K562 (cell line): ENCODE measurements at regions not wholly inside any gene's neighbourhood (a gene's known extent, or its start where the extent isn't known, plus 50 kb on each side); places are given as distances from the start of the nearest gene placed in this dataset.

Experiments used
- ATAC-seq: fragments of 200-7000 bp; cut with Tn5 transposase; 3 replicates; pipeline ENCODE4 v1.9.1; 2020; ENCODE audit warnings: moderate library complexity
- BruUV-seq: library from RNA; stranded (reverse); fragments of 400-500 nt; replicated peaks from 2 replicates; lab custom pipeline; 2021; lab: Mats Ljungman, UMichigan
- CTCF ChIA-PET: fragments of 300-600 bp; formaldehyde crosslinking; extraction: SDS; loops from one replicate; lab custom pipeline; 2021; ENCODE audit warnings: low intra/inter-chr PET ratio; lab: Yijun Ruan, JAX
- POLR2A ChIA-PET: fragments of 300-600, 350-650 bp; sonication (Branson Sonifier 250); formaldehyde crosslinking; extraction: SDS; loops from one replicate; lab custom pipeline; 2021; ENCODE audit warnings: antibody characterized with exemption, inconsistent platforms; lab: Yijun Ruan, JAX
- DNase-seq, 4 experiments: peaks; one replicate each; pipeline versions ENCODE4 v3.0.0 to v3.0.0-alpha.2; 2011 to 2018; ENCODE audit warnings: low spot score in 3 of 4, mixed read lengths in 3 of 4; ENCODE audit errors: extremely low read depth in 1 of 4
- FAIRE-seq: peaks from 2 replicates; lab custom pipeline; 2011; peaks lifted over from hg19 to GRCh38; lab: Jason Lieb, UNC
- H2AFZ ChIP-seq: 2 replicates; pipeline ENCODE4 v1.6.0; 2011; ENCODE audit warnings: low read depth, low read length, control low read depth, inconsistent platforms
- H3K27ac ChIP-seq: fragments of 200-600 bp; 3 replicates; pipeline ENCODE4 v1.8.0; 2011; ENCODE audit warnings: low read depth, mild to moderate bottlenecking, control low read depth, inconsistent platforms, low read length, moderate library complexity, mixed read lengths; ENCODE audit errors: extremely low read depth
- H3K27me3 ChIP-seq, 2 experiments: fragments of 300-600 bp in 1 of 2; 2 replicates in 1 of 2; 3 replicates in 1 of 2; pipeline versions ENCODE4 v1.6.0 to v1.8.0; 2011; ENCODE audit warnings: inconsistent platforms in 2 of 2, low read length in 2 of 2, mild to moderate bottlenecking in 1 of 2, mixed read lengths in 1 of 2, moderate library complexity in 1 of 2; ENCODE audit not compliant: control insufficient read depth in 2 of 2, insufficient read depth in 2 of 2
- H3K36me3 ChIP-seq: fragments of 300-600 bp; 3 replicates; pipeline ENCODE4 v1.8.0; 2011; ENCODE audit warnings: mild to moderate bottlenecking, low read length, inconsistent platforms; ENCODE audit not compliant: control insufficient read depth, insufficient read depth
- H3K4me1 ChIP-seq, 2 experiments: fragments of 200-600 bp in 1 of 2; replicated peaks in 1 of 2; 2 replicates in 1 of 2; 3 replicates in 1 of 2; pipeline versions ENCODE4 v1.5.1 to v1.8.0; 2011; ENCODE audit warnings: inconsistent platforms in 2 of 2, low read length in 2 of 2, mild to moderate bottlenecking in 1 of 2, mixed read lengths in 1 of 2, moderate library complexity in 1 of 2; ENCODE audit not compliant: control insufficient read depth in 2 of 2, insufficient read depth in 2 of 2
- H3K4me2 ChIP-seq: 2 replicates; pipeline ENCODE4 v1.6.1; 2011; ENCODE audit warnings: low read length, control low read depth, inconsistent platforms, mixed read lengths; ENCODE audit not compliant: insufficient read depth
- H3K4me3 ChIP-seq: fragments of 200-600 bp; sonication (generic), shearing (Covaris generic); 2 replicates; pipeline ENCODE4 v1.5.1; 2016; ENCODE audit warnings: control low read depth, inconsistent platforms
- H3K79me2 ChIP-seq: fragments of 200-600 bp; 3 replicates; pipeline ENCODE4 v1.8.0; 2011; ENCODE audit warnings: low read length, inconsistent platforms; ENCODE audit not compliant: control insufficient read depth, insufficient read depth
- H3K9ac ChIP-seq, 2 experiments: 2 replicates each; pipeline versions ENCODE4 v1.6.0 to v1.6.1; 2011; ENCODE audit warnings: low read depth in 2 of 2, low read length in 2 of 2, control low read depth in 1 of 2, inconsistent platforms in 1 of 2, mild to moderate bottlenecking in 1 of 2, mixed read lengths in 1 of 2; ENCODE audit not compliant: insufficient read depth in 1 of 2
- H3K9me1 ChIP-seq: one replicate; pipeline ENCODE4 v1.6.0; 2011; ENCODE audit warnings: inconsistent platforms, mild to moderate bottlenecking, low read length, moderate library complexity; ENCODE audit not compliant: control insufficient read depth, insufficient read depth
- H3K9me3 ChIP-seq: replicated peaks from 2 replicates; pipeline ENCODE4 v1.5.1; 2011; ENCODE audit warnings: low read depth, low read length, inconsistent platforms; ENCODE audit not compliant: control insufficient read depth, insufficient read depth
- H4K20me1 ChIP-seq: replicated peaks from 2 replicates; pipeline ENCODE4 v1.6.1; 2011; ENCODE audit warnings: low read length, inconsistent platforms, mixed read lengths; ENCODE audit not compliant: control insufficient read depth, insufficient read depth
- FOS ChIP-seq: IDR thresholded peaks from 3 replicates; pipeline ENCODE4 v1.6.1; 2011; ENCODE audit not compliant: insufficient read length; ENCODE audit errors: extremely low read depth
- NCOA1 ChIP-seq: fragments of 450-650 bp; IDR thresholded peaks from 2 replicates; pipeline ENCODE4 v1.6.1; 2016; ENCODE audit warnings: low read depth
- NR1H2 ChIP-seq: sonication (generic); formaldehyde crosslinking; IDR thresholded peaks from 2 replicates; pipeline ENCODE4 v1.4.0; 2020; ENCODE audit warnings: mild to moderate bottlenecking, missing genetic modification reagents
- PTBP1 ChIP-seq: fragments of 200-400 bp; formaldehyde crosslinking; IDR thresholded peaks from 2 replicates; pipeline ENCODE4 v1.6.1; 2017; ENCODE audit warnings: low read depth, low read length
- SNIP1 ChIP-seq: fragments of 450-650 bp; IDR thresholded peaks from 2 replicates; pipeline ENCODE4 v1.7.1; 2017; ENCODE audit warnings: low read depth, mild to moderate bottlenecking
- SREBF1 ChIP-seq: fragments of 150-350 bp; IDR thresholded peaks from 2 replicates; pipeline ENCODE4 v1.6.1; 2014; ENCODE audit warnings: antibody characterized with exemption, low read depth, low read length, borderline replicate concordance
- XRCC4 ChIP-seq: IDR thresholded peaks from one replicate; pipeline ENCODE4 v1.6.1; 2011; ENCODE audit not compliant: insufficient read depth, insufficient read length; ENCODE audit errors: extremely low read depth
- ZNF217 ChIP-seq: sonication (generic); formaldehyde crosslinking; IDR thresholded peaks from 2 replicates; pipeline ENCODE4 v1.8.0; 2022; ENCODE audit warnings: mild to moderate bottlenecking, missing genetic modification reagents
- ZNF75A ChIP-seq: fragments of 450-650 bp; formaldehyde crosslinking; IDR thresholded peaks from 2 replicates; pipeline ENCODE4 v1.4.0; 2020; ENCODE audit warnings: mild to moderate bottlenecking
- WGBS: fragments of 100-300 bp; shearing (Covaris generic); methylation state at CpG from one replicate; pipeline ENCODE4 v1.1.6; 2016; ENCODE audit warnings: low coverage, mixed read lengths; ENCODE audit not compliant: insufficient coverage; ENCODE audit errors: missing lambda C conversion rate; 5-methylcytosine and 5-hydroxymethylcytosine counted together
- in situ Hi-C: fragments of 300-500 bp; cut with MboI; formaldehyde crosslinking; loops from 4 replicates; pipeline ENCODE4 v1.15.0; 2018; ENCODE audit warnings: inconsistent platforms, mixed read lengths
- intact Hi-C: fragments of 100-400 bp; cut with micrococcal nuclease; formaldehyde crosslinking; loops from 2 replicates; pipeline ENCODE4 v1.14.2; 2022
- TF ChIP-seq, protein P1 (sequence below): fragments of 450-650 bp; formaldehyde crosslinking; IDR thresholded peaks from 2 replicates; pipeline ENCODE4 v1.4.0; 2020; ENCODE audit warnings: mild to moderate bottlenecking, moderate library complexity
- TF ChIP-seq, protein P2 (sequence below): fragments of 250-450 bp; sonication (Bioruptor Pico); IDR thresholded peaks from 2 replicates; pipeline ENCODE4 v1.8.0; 2022; ENCODE audit warnings: moderate library complexity, mild to moderate bottlenecking, inconsistent platforms

DNA sequence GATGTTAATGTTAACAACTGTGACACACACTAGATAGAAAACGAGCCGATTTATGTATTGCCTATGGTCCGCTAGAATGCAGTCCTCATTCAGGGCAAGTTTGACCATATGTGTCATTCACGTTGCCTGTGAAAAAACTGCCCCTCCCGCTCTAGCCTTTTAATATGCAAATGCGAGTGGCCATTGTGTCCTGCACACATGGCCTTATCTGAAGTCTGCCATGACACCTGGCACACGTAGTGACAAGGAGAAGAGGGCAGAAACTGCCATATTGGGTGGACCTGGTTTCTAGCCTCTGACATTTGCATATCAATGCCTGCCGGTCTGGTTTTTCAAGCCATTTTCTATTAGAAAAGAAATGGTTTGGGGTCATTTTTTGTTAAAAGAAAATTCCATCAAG lies 303.3 kb upstream of the TECRL start:
- Histone ChIP-seq H2AFZ (no peak overlapping the region), H3K9me3 (no peaks in the 10 kb centered on the region), H3K4me2 (no peak overlapping the region), H3K4me3 (no peak overlapping the region), H3K27ac (no peak overlapping the region), H3K9me1 (no peaks in the 10 kb centered on the region), H3K79me2 (no peaks in the 10 kb centered on the region), H3K4me1 (no peaks in the 10 kb centered on the region), H3K9ac (no peak overlapping the region), H3K27me3 (no peaks in the 10 kb centered on the region), H4K20me1 (no peaks in the 10 kb centered on the region), H3K36me3 (no peaks in the 10 kb centered on the region)
- intact Hi-C loops, result no loop called here
- ATAC-seq (no peak), FAIRE-seq (no peak), DNase-seq (no peak)
- POLR2A ChIA-PET, result no interaction called here
- CTCF ChIA-PET, result interaction anchor here (0.6 kb wide), 1 partner anchor 537 kb away, joined by 3 read pairs; no protein-coding TSS in a partner anchor
- WGBS, result 0% methylated on average over 8 of the region's 8 CpGs
- BruUV-seq, result no TSS peak
- TF ChIP-seq NCOA1 (no peak), ZNF217 (CRISPR knock-in tag) (no peak), FOS (no peak), NR1H2 (CRISPR knock-in tag) (no peak), SNIP1 (no peak), PTBP1 (no peak), ZNF75A (CRISPR knock-in tag) (no peak), XRCC4 (no peak), SREBF1 (no peak)
- TF ChIP-seq, protein P1, sequence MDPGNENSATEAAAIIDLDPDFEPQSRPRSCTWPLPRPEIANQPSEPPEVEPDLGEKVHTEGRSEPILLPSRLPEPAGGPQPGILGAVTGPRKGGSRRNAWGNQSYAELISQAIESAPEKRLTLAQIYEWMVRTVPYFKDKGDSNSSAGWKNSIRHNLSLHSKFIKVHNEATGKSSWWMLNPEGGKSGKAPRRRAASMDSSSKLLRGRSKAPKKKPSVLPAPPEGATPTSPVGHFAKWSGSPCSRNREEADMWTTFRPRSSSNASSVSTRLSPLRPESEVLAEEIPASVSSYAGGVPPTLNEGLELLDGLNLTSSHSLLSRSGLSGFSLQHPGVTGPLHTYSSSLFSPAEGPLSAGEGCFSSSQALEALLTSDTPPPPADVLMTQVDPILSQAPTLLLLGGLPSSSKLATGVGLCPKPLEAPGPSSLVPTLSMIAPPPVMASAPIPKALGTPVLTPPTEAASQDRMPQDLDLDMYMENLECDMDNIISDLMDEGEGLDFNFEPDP (CRISPR knock-in tag), result no peak
- TF ChIP-seq, protein P2, sequence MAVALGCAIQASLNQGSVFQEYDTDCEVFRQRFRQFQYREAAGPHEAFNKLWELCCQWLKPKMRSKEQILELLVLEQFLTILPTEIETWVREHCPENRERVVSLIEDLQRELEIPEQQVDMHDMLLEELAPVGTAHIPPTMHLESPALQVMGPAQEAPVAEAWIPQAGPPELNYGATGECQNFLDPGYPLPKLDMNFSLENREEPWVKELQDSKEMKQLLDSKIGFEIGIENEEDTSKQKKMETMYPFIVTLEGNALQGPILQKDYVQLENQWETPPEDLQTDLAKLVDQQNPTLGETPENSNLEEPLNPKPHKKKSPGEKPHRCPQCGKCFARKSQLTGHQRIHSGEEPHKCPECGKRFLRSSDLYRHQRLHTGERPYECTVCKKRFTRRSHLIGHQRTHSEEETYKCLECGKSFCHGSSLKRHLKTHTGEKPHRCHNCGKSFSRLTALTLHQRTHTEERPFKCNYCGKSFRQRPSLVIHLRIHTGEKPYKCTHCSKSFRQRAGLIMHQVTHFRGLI (CRISPR knock-in tag), result no peak
- in situ Hi-C loops, result no loop called here
